D721Med (cell line): ENCODE measurements at regions not wholly inside any gene's neighbourhood (a gene's known extent, or its start where the extent isn't known, plus 50 kb on each side); places are given as distances from the start of the nearest gene placed in this dataset.
"Not testable (repeated sequence)": the region's sequence is repeated elsewhere in the genome, so short reads cannot be mapped to it uniquely, and the experiment has no call there.

Source experiments
- DNase-seq: peaks from one replicate; pipeline ENCODE4 v3.0.0; 2011; ENCODE audit warnings: low spot score; ENCODE audit not compliant: insufficient read length
- FAIRE-seq: peaks from 2 replicates; lab custom pipeline; 2011; peaks lifted over from hg19 to GRCh38; lab: Jason Lieb, UNC
- CTCF ChIP-seq: IDR thresholded peaks from 2 replicates; pipeline ENCODE4 v1.5.1; 2012; ENCODE audit warnings: mild to moderate bottlenecking, control low read depth; ENCODE audit not compliant: insufficient read depth; ENCODE audit errors: missing control alignments

DNA sequence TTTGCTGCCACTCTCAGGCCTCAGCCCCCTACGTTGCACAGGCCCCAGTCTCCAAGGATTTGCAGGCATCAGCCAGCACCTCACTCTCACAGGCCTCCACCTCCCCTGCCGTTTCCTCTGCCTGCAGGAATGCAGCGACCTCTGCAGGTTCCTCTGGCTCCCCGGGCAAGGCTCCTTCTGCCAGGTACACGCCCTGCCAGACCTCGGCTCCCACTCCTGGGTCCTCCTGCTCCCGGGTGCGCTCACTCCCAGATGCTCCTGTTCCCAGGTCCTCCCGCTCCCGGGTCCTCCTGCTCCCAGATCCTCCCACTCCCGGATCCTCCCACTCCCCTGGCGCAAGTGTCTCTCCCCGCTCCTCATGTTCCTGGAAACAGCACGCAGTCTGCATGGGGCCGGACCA is 144.4 kb upstream of the RADX start:
- no peak for FAIRE-seq

GRCh38 chrX:106467943-106468342 is 143.8 kb upstream of the RADX start:
- no peak for TF ChIP-seq CTCF
- FAIRE-seq (no peak), DNase-seq (no peak)

More for the DNA sequence above, 144.4 kb upstream of the RADX start:
- no peak for TF ChIP-seq CTCF
- DNase-seq, result no peak

DNA sequence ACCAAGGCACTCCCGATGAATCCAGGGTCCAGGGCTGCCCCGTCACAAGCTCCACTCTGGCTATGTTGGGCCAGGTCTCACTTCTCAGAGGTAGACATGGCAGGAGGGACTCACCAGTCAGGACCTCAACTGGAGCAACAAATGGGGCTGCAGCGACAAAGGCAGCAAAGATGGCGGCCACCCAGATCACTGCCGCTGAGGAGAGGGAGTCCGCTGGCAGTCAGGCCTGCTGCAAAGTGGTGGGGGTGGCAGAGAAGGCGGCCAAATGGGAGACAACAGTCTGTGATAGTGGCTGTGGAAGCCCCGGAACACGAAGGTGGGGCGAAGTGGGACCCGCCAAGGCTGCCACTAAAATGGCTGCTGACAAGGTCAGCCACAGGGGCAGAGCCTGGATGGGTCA is 143.3 kb upstream of the RADX start:
- no peak for DNase-seq
- FAIRE-seq, result no peak
- no peak for TF ChIP-seq CTCF

DNA sequence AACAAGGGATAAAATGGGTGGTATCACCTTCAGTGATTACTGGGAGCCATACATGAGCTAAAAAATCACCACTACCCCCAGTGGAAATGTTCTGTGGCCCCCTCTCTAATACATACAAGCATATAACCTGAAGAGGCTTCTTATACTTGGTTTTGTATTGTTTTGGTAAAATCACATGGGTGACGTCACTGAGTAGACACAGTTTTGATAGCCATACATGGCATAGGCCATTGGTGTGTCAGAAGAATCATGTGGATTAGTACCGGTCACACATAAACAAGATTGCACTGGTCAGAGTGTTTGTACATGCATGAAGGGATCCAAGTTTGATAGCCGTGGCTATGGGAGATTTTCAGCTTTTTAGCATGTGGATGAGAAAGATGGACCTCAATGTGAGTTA is 131.9 kb upstream of the RADX start:
- DNase-seq, result no peak
- no peak for TF ChIP-seq CTCF
- no peak for FAIRE-seq

- peak; percentile 52 for TF ChIP-seq CTCF
- DNase-seq, result no peak
- no peak for FAIRE-seq
These were observed 130.4 kb upstream of the RADX start for GRCh38 chrX:106481341-106481740.

DNA sequence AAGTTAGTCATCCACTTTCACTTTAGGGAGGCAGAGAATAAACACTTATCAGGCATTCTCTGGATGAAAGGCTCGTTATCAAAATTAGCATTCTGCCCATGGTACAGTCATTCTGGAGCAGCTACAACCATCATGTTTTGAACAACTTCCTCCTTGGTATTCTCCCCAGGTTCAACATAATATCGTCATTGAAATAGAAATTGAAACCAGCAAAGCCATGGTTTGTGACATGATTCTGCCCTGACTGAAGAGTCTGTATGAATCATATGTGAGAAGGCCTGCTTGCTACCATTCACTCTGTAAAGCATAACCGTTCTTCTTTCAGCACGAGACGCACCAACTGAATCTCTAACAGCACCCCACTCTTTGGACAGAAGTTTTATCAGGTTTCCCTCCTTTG is 127.5 kb upstream of the RADX start:
- FAIRE-seq (no peak), DNase-seq (no peak)

DNA sequence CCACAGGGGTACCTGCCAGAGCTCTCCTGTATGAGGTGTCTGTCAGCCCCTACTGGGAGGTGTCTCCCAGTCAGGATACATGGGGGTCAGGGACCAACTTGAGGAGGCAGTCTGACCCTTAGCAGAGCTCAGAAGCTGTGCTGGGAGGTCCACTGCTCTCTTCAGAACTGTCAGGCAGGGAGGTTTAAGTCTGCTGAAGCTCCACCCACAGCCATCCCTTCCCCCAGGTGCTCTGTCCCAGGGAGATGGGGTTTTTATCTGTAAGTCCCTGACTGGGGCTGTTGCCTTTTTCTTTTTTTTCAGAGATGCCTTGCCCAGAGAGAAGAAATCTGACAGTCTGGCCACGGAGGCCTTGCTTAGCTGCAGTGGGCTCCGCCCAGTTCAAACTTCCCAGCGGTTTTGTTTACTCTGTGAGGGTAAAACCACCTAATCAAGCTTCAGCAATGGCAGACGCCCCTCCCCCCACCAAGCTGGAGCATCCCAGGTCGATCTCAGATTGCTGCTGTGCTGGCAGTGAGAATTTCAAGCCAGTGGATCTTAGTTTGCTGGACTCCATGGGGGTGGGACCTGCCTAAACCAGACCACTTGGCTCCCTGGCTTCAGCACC is 118.5 kb upstream of the RADX start:
- FAIRE-seq, DNase-seq: not testable (repeated sequence)

More for the DNA sequence above, 127.5 kb upstream of the RADX start:
- TF ChIP-seq CTCF, result no peak

GRCh38 chrX:106499473-106499872 is 112.3 kb upstream of the RADX start:
- TF ChIP-seq CTCF, result no peak
- FAIRE-seq, result no peak
- no peak for DNase-seq
